ENCODE measurements at regions not wholly inside any gene's neighbourhood (a gene's known extent, or its start where the extent isn't known, plus 50 kb on each side); places are given as distances from the start of the nearest gene placed in this dataset.
"Not testable (repeated sequence)": the region's sequence is repeated elsewhere in the genome, so short reads cannot be mapped to it uniquely, and the experiment has no call there.

- no peak for DNase-seq (ENCODE audit: low read depth)
Observed at GRCh38 chr2:199569336-199569735, 111.6 kb upstream of the SATB2 start.

- no peak for DNase-seq (ENCODE audit: low read depth)
Observed at GRCh38 chr2:199558156-199558555, 100.4 kb upstream of the SATB2 start.

- peak; percentile 27 for DNase-seq (ENCODE audit: low read depth)
Observed at GRCh38 chr2:199556527-199557285, 99.0 kb upstream of the SATB2 start.

GRCh38 chr2:199554026-199554425 is 96.3 kb upstream of the SATB2 start:
- no peak for DNase-seq (ENCODE audit: low read depth)

GRCh38 chr2:199552141-199552540 is 94.4 kb upstream of the SATB2 start:
- no peak for DNase-seq (ENCODE audit: low read depth)

GRCh38 chr2:199543606-199544172 is 86.0 kb upstream of the SATB2 start:
- DNase-seq (ENCODE audit: low read depth) = no peak

- no peak for DNase-seq (ENCODE audit: low read depth)
Observed at GRCh38 chr2:199535445-199536177, 77.9 kb upstream of the SATB2 start.

GRCh38 chr2:199533873-199534272 is 76.1 kb upstream of the SATB2 start:
- DNase-seq (ENCODE audit: low read depth) = not testable (repeated sequence)

- no peak for DNase-seq (ENCODE audit: low read depth)
Observed at GRCh38 chr2:199527071-199527470, 69.3 kb upstream of the SATB2 start.

GRCh38 chr2:199524689-199525574 is 67.2 kb upstream of the SATB2 start:
- DNase-seq (ENCODE audit: low read depth) = no peak

GRCh38 chr2:199509403-199509802 is 51.7 kb upstream of the SATB2 start:
- DNase-seq (ENCODE audit: low read depth) = no peak

Measured in fibroblast of gingiva (primary cell).